PC-3 (cell line): ENCODE measurements at regions not wholly inside any gene's neighbourhood (a gene's known extent, or its start where the extent isn't known, plus 50 kb on each side); places are given as distances from the start of the nearest gene placed in this dataset.

Experiments
- ATAC-seq: fragments of 200-7000 bp; cut with Tn5 transposase; 2 replicates; pipeline ENCODE4 v1.9.1; 2020; ENCODE audit warnings: mild to moderate bottlenecking, moderate library complexity
- BruUV-seq: library from RNA; stranded (reverse); fragments of 400-500 nt; replicated peaks from 2 replicates; lab custom pipeline; 2021; lab: Mats Ljungman, UMichigan
- CTCF ChIA-PET: fragments of 300-600 bp; sonication (Branson Sonifier 250); formaldehyde crosslinking; loops from one replicate; lab custom pipeline; 2022; ENCODE audit warnings: antibody characterized with exemption; lab: Charles Lee
- POLR2A ChIA-PET: fragments of 300-600 bp; sonication (Branson Sonifier 250); formaldehyde crosslinking; loops from one replicate; lab custom pipeline; 2022; ENCODE audit warnings: antibody characterized with exemption; ENCODE audit not compliant: unreplicated experiment; lab: Charles Lee
- DNase-seq: peaks from one replicate; pipeline ENCODE4 v3.0.0-alpha.2; 2015
- H2AFZ ChIP-seq: fragments of 300-600 bp; sonication (generic); 2 replicates; pipeline ENCODE4 v1.6.0; 2016; ENCODE audit warnings: antibody characterized with exemption, low read length
- H3F3A ChIP-seq: fragments of 300-600 bp; sonication (generic); one replicate; pipeline ENCODE4 v1.6.0; 2017; ENCODE audit warnings: antibody characterized with exemption, low read length, control low read depth, mild to moderate bottlenecking; ENCODE audit not compliant: unreplicated experiment
- H3K27ac ChIP-seq: fragments of 300-600 bp; sonication (generic); 2 replicates; pipeline ENCODE4 v1.5.1; 2016; ENCODE audit warnings: mild to moderate bottlenecking, low read length
- H3K27me3 ChIP-seq: fragments of 300-600 bp; sonication (generic); 2 replicates; pipeline ENCODE4 v1.6.1; 2016; ENCODE audit warnings: low read length, mixed read lengths
- H3K36me3 ChIP-seq: fragments of 300-600 bp; sonication (generic); 2 replicates; pipeline ENCODE4 v1.6.1; 2016; ENCODE audit warnings: low read depth, mixed run types, low read length, mixed read lengths
- H3K4me1 ChIP-seq: fragments of 300-600 bp; sonication (generic); 2 replicates; pipeline ENCODE4 v1.5.1; 2016; ENCODE audit warnings: low read length; ENCODE audit not compliant: insufficient read depth
- H3K4me2 ChIP-seq: fragments of 300-600 bp; sonication (generic); 2 replicates; pipeline ENCODE4 v1.6.0; 2016; ENCODE audit warnings: low read length
- H3K4me3 ChIP-seq: fragments of 300-600 bp; sonication (generic); 2 replicates; pipeline ENCODE4 v1.5.1; 2016; ENCODE audit warnings: mild to moderate bottlenecking, low read length, mixed read lengths
- H3K79me2 ChIP-seq: fragments of 300-600 bp; sonication (generic); 2 replicates; pipeline ENCODE4 v1.6.1; 2017; ENCODE audit warnings: low read length, mixed read lengths
- H3K9ac ChIP-seq: fragments of 300-600 bp; sonication (generic); 2 replicates; pipeline ENCODE4 v1.6.0; 2016; ENCODE audit warnings: mild to moderate bottlenecking, low read length
- H3K9me2 ChIP-seq: fragments of 300-600 bp; sonication (generic); replicated peaks from 2 replicates; pipeline ENCODE4 v1.6.1; 2016; ENCODE audit warnings: mixed run types, low read length, mixed read lengths
- H3K9me3 ChIP-seq: fragments of 300-600 bp; sonication (generic); 2 replicates; pipeline ENCODE4 v1.6.1; 2016; ENCODE audit warnings: low read length, mixed read lengths
- H4K20me1 ChIP-seq: fragments of 300-600 bp; sonication (generic); 2 replicates; pipeline ENCODE4 v1.6.1; 2016; ENCODE audit warnings: low read length, mixed read lengths
- EZH2 ChIP-seq: fragments of 300-600 bp; sonication (generic); IDR thresholded peaks from one replicate; pipeline ENCODE4 v1.6.1; 2017; ENCODE audit warnings: antibody characterized with exemption, mild to moderate bottlenecking, low read length; ENCODE audit not compliant: unreplicated experiment
- EZH2phosphoT487 ChIP-seq: fragments of 300-600 bp; sonication (generic); IDR thresholded peaks from 2 replicates; pipeline ENCODE4 v1.6.1; 2018; ENCODE audit warnings: mild to moderate bottlenecking, antibody characterized with exemption, low read length, borderline replicate concordance
- intact Hi-C: fragments of 100-400 bp; cut with micrococcal nuclease; formaldehyde crosslinking; loops from 2 replicates; pipeline ENCODE4 v1.9.0; 2023
- TF ChIP-seq, protein P1 (sequence below): fragments of 300-600 bp; sonication (generic); conservative IDR thresholded peaks from 2 replicates; pipeline ENCODE4 v1.5.1; 2017; ENCODE audit warnings: antibody characterized with exemption, low read depth, mild to moderate bottlenecking, low read length

DNA sequence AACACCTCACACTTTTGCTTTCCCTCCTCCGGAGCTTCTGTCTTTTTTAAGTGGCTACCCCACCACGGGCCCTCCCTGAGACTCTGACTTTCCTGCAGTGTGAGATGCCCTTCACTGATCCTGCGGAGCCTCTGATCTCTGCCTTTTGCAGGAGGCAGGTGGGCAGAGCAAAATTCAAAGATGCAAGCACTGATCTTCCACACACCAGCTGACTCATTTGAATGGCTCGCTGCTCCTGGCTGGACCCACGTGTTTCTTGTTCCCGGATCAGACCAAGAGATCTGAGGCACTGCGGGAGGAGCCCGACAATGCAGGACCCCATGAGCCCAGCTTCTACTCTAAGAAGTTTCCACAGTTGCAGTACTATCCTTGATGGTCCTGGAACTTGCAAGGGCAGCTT is 1607.9 kb upstream of the TENM3 start:
- no TSS peak for BruUV-seq
- no peaks in the 10 kb centered on the region for H3K9me3 ChIP-seq
- no peaks in the 10 kb centered on the region for H3K9me2 ChIP-seq
- no peaks in the 10 kb centered on the region for H3F3A ChIP-seq
- no peaks in the 10 kb centered on the region for H3K36me3 ChIP-seq
- H3K27ac ChIP-seq: no peak overlapping the region
- H3K27me3 ChIP-seq: peaks cover 13% of the 10 kb centered on the region; the same call in 1 of the 2 replicates
- no peak overlapping the region for H2AFZ ChIP-seq
- H3K4me3 ChIP-seq: no peak overlapping the region
- H3K4me1 ChIP-seq: no peaks in the 10 kb centered on the region
- no peaks in the 10 kb centered on the region for H4K20me1 ChIP-seq
- ATAC-seq (no peak), DNase-seq (no peak)
- H3K9ac ChIP-seq: no peak overlapping the region
- POLR2A ChIA-PET: no interaction called here
- H3K4me2 ChIP-seq: no peak overlapping the region
- intact Hi-C loops: no loop called here
- TF ChIP-seq, protein P1, sequence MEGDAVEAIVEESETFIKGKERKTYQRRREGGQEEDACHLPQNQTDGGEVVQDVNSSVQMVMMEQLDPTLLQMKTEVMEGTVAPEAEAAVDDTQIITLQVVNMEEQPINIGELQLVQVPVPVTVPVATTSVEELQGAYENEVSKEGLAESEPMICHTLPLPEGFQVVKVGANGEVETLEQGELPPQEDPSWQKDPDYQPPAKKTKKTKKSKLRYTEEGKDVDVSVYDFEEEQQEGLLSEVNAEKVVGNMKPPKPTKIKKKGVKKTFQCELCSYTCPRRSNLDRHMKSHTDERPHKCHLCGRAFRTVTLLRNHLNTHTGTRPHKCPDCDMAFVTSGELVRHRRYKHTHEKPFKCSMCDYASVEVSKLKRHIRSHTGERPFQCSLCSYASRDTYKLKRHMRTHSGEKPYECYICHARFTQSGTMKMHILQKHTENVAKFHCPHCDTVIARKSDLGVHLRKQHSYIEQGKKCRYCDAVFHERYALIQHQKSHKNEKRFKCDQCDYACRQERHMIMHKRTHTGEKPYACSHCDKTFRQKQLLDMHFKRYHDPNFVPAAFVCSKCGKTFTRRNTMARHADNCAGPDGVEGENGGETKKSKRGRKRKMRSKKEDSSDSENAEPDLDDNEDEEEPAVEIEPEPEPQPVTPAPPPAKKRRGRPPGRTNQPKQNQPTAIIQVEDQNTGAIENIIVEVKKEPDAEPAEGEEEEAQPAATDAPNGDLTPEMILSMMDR: no peak
- TF ChIP-seq EZH2: no peak
- TF ChIP-seq EZH2phosphoT487: no peak
- CTCF ChIA-PET: no interaction called here
- no peaks in the 10 kb centered on the region for H3K79me2 ChIP-seq

DNA sequence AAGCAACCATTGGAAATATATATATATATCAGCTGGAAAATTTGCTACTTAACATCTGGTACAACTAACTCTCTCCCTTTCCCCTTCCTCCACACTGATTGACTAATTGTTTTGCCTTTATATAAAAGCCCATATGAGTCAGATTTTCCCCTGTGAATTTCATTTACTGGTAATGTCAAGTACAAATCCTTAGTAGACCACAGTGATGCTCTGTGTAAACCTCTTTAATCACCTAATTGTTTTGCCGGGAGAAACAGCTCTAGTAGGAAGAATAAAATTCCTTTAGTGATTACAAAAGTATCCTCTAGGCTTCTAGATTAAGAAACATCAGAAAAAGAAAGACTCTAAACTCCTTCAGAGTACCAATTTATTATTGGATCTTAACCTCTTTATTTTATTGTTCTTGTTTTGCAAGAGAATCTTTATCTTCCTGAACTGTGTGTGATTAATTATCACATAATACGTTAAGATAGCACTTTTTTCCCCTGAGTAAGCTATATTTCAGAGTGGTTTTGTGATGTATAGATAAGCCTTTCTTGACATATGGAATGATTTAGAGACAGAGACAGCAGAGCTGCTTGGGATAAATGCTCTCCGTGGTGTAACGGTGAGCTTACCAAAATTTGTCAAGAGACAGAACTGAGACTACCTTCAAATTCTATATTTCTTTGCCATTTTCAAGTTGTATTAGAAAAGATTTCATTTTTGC is 1606.4 kb upstream of the TENM3 start:
- H3K9ac ChIP-seq: no peak overlapping the region
- H3K27me3 ChIP-seq: peaks cover 14% of the 10 kb centered on the region
- no peaks in the 10 kb centered on the region for H3F3A ChIP-seq
- DNase-seq (no peak), ATAC-seq (no peak)
- no peak overlapping the region for H3K4me2 ChIP-seq
- intact Hi-C loops: no loop called here
- no peak overlapping the region for H2AFZ ChIP-seq
- H3K4me1 ChIP-seq: no peaks in the 10 kb centered on the region
- no peaks in the 10 kb centered on the region for H3K36me3 ChIP-seq
- POLR2A ChIA-PET: no interaction called here
- TF ChIP-seq, protein P1: no peak
- TF ChIP-seq EZH2phosphoT487: no peak
- TF ChIP-seq EZH2: no peak
- H3K27ac ChIP-seq: no peak overlapping the region
- CTCF ChIA-PET: no interaction called here
- H3K9me2 ChIP-seq: no peaks in the 10 kb centered on the region
- no peaks in the 10 kb centered on the region for H3K9me3 ChIP-seq
- H3K4me3 ChIP-seq: no peak overlapping the region
- H3K79me2 ChIP-seq: no peaks in the 10 kb centered on the region
- H4K20me1 ChIP-seq: no peaks in the 10 kb centered on the region
- no TSS peak for BruUV-seq

DNA sequence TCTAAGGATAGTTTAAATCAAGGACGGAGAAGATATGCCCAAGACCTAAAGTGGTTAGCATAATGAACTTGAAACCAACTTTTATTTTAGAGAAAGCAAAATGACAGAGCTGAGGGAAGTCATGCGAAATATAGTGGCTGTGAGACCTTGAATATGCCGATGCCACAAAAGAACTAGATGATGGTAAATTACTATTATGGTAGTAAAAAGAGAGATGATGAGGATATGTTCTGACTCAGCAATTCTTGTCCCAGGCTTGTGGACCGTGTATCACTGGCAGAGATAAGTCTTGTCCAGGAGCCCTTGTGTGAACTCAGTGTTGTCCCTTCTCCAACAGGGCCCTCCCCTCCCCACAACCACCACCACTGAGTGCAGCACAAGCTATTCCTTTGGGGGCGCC is 1605.6 kb upstream of the TENM3 start:
- H3K4me3 ChIP-seq: no peak overlapping the region
- ChIA-PET POLR2A (no interaction called here), CTCF (no interaction called here)
- no peaks in the 10 kb centered on the region for H3K9me2 ChIP-seq
- peaks cover 16% of the 10 kb centered on the region for H3K27me3 ChIP-seq
- no peak for TF ChIP-seq EZH2phosphoT487
- TF ChIP-seq, protein P1: no peak
- TF ChIP-seq EZH2: no peak
- no peaks in the 10 kb centered on the region for H3K79me2 ChIP-seq
- DNase-seq: no peak
- ATAC-seq: no peak
- intact Hi-C loops: no loop called here
- no peaks in the 10 kb centered on the region for H3K9me3 ChIP-seq
- H4K20me1 ChIP-seq: no peaks in the 10 kb centered on the region
- H3K4me2 ChIP-seq: no peak overlapping the region
- no peak overlapping the region for H3K9ac ChIP-seq
- no peak overlapping the region for H3K27ac ChIP-seq
- H2AFZ ChIP-seq: no peak overlapping the region
- BruUV-seq: no TSS peak
- no peaks in the 10 kb centered on the region for H3F3A ChIP-seq
- H3K36me3 ChIP-seq: no peaks in the 10 kb centered on the region
- H3K4me1 ChIP-seq: no peaks in the 10 kb centered on the region
